HEK293T (cell line): ENCODE measurements at regions not wholly inside any gene's neighbourhood (a gene's known extent, or its start where the extent isn't known, plus 50 kb on each side); places are given as distances from the start of the nearest gene placed in this dataset.

Source experiments
- BHLHE40 ChIP-seq: fragments of 450-650 bp; IDR thresholded peaks from 2 replicates; pipeline ENCODE4 v1.6.1; 2016; ENCODE audit warnings: mild to moderate bottlenecking, moderate library complexity, borderline replicate concordance
- FOXM1 ChIP-seq: fragments of 450-650 bp; IDR thresholded peaks from 2 replicates; pipeline ENCODE4 v1.6.1; 2017; ENCODE audit warnings: mild to moderate bottlenecking, borderline replicate concordance
- L3MBTL2 ChIP-seq: fragments of 450-650 bp; conservative IDR thresholded peaks from 2 replicates; pipeline ENCODE4 v1.6.1; 2016; ENCODE audit warnings: mild to moderate bottlenecking
- PKNOX1 ChIP-seq: fragments of 450-650 bp; IDR thresholded peaks from 2 replicates; pipeline ENCODE4 v1.6.1; 2016
- SP1 ChIP-seq: fragments of 450-650 bp; IDR thresholded peaks from 2 replicates; pipeline ENCODE4 v1.6.1; 2017

GRCh38 chr18:43605224-43605623 lies 327.9 kb upstream of the SYT4 start:
- TF ChIP-seq FOXM1 (no peak), L3MBTL2 (no peak), BHLHE40 (no peak), SP1 (no peak), PKNOX1 (no peak)
